HG03442 (cell line): ENCODE measurements at regions not wholly inside any gene's neighbourhood (a gene's known extent, or its start where the extent isn't known, plus 50 kb on each side); places are given as distances from the start of the nearest gene placed in this dataset.
"Not testable (repeated sequence)": the region's sequence is repeated elsewhere in the genome, so short reads cannot be mapped to it uniquely, and the experiment has no call there.

Experiments used
- ATAC-seq: cut with Tn5 transposase; IDR thresholded peaks from one replicate; pipeline ENCODE4 v1.9.1; 2021; ENCODE audit warnings: mild to moderate bottlenecking, moderate library complexity; ENCODE audit not compliant: unreplicated experiment

DNA sequence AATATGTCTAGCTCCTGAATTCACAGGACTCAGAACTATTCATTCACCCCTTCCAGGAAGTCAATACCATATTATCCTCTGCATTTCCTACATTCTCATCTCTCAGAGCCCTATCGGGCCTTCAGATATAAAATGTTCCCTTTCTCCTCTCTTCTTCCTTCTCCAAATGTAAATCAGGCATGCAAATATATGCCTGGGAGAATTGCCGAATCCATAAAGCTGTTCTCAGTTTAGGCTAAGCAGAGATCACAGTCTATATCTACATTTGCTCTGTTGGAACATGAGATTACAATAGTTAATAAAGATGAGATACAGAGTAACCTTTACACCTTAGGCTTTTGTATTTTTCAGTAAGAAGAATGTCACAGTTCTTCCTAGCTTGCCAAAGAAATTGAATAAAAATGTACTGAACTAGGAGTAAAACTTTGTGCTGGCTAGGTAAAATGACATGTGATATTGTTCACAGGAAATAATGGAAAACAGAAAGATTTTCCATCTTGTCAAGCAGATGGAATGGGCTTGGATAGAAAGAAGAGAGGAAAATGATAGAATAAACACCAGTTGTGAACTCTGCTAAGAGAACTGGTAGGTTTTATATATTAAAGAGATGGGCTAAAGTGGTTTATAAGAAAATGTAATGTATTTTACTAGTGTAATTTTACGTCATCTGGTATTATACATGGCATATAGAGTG, 161.5 kb downstream of the NRIP1 start:
- ATAC-seq, result no peak

- ATAC-seq, result no peak
Observed at GRCh38 chr21:14901482-14901958, 163.3 kb downstream of the NRIP1 start.

DNA sequence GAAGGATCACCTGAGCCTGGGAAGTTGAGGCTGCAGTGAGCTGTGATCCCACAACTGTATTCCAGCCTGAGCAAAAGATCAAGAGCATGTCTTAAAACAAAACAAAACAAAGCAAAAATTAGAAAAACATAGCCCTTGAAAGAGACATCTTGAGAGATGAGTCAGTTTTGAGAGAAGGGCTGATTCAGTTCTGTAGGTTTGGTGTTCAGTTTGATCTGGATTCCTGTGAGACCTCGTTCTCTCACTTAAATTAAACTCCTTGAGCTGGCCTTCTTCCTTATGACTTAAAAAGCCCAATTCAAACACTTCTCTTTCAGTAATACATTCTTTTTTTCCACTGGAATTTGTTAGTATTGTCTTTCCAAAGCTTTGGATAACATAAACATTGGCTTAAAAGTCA, 164.2 kb downstream of the NRIP1 start:
- no peak for ATAC-seq

GRCh38 chr21:14900058-14900457, 164.7 kb downstream of the NRIP1 start:
- ATAC-seq, result no peak

DNA sequence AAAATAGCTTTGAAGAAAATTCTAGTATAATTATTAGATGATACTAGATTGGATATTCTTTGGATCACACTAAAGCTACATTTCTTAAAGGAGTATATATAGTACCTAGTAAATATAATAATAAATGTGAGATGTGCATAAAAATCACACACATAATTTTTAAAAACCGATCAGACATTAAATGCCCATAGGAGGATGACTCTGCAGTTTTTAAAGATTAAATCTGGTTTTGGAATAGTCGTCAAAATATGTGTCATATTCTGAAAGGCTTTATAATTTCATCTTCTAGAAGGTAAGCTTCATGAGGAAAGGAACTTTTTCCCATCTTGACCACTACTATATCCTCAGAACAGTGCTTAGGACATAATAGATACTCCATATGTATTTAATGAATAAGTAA, 169.0 kb downstream of the NRIP1 start:
- no peak for ATAC-seq

DNA sequence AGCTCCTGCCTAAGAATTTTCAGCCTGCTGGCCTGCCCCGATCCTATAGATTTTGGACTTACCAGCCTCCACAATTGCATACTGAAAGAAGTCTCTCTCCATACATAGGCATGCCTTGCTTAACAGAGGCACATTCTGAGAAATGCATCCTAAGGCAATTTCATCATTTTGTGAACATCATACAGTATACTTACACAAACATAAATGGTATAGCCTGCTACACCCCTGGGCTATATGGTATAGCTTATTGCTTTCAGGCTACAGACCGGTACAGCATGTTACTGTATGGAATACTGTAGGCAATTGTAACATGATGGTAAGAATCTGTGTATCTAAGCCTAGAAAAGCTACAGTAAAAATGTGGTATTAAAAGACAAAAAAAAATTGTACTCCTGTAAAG, 174.7 kb downstream of the NRIP1 start:
- ATAC-seq, result no peak

DNA sequence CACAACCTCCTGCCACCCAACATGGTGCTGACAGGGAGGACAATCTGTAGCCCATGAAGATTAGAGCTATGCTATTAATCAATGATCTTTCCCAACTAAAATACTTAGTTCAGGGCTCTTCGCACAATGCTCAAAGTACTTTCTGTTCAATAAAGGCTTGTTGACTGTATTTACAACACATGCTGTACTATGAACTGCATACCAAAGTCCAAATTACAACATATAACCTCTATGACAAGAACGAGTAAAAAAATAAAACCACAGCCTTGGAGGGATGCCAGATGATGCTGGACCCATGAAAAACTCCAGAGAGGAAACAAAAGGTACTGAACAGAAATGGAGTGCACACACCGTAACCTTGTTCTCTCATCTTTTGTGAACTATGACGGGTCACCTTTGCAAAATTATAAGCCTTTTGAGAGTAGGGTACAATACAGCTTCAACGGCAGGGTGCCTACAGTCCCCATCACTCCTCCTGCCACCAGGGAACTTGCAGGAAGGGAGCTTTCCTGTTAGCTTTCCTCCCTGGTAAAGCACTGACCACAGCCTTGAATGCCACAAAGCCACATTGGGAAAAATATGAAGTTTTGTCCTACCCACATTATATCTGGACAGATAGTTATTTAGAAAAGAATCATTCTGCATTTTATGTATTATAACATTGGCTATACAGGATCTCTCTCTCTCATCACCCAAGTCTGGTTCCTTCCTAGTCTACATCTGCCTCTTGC, 175.6 kb downstream of the NRIP1 start:
- ATAC-seq, result no peak

GRCh38 chr21:14888202-14888601, 176.6 kb downstream of the NRIP1 start:
- no peak for ATAC-seq

DNA sequence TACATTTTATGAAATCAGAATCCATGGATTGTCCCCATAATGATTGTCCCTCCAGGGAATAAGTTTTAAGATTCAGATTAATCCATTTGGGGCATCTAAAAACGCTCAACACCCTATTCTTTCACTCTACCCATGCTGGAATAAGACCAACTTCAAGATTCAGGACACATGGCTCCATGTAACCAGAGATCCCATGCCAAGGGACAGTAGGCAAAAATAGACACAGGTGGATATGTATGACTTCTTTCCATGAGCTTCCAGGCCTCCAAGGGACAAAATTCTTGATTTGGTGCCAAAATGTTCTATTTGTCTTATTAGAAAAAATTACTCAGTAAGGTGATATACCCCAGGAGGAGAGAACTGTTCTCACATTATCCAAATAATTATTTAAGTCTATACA, 178.8 kb downstream of the NRIP1 start:
- ATAC-seq, result no peak

- no peak for ATAC-seq
Observed at GRCh38 chr21:14883351-14883750, 181.4 kb downstream of the NRIP1 start.

GRCh38 chr21:14882545-14882944, 182.3 kb downstream of the NRIP1 start:
- not testable (repeated sequence) for ATAC-seq

DNA sequence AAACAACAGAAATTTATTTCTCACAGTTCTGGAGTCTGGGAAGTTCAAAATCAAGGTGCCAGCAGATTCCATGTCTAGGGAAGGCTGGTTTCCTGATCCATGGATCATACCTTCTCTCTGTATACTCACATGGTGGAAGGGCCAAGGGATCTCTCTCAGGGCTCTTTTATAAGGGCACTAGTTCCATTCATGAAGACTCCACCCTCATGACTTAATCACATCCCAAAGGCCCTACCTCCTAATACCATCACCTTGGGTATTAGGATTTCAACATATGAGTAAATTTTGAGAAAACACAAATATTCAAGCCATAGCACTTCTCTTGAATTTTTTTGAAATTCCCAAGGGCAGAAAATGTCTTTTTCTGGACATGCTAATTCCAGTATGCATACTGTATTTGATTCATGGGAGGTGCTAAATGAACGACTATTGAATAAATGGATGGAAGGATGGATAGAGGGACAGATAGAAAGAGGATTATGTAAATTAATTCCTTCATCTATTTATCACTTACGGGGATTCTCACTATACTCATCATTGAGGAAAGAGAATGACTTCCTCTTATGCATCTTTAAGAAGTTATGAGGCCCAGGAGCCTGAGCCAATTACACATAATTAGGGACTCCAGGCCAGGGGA, 182.8 kb downstream of the NRIP1 start:
- no peak for ATAC-seq

DNA sequence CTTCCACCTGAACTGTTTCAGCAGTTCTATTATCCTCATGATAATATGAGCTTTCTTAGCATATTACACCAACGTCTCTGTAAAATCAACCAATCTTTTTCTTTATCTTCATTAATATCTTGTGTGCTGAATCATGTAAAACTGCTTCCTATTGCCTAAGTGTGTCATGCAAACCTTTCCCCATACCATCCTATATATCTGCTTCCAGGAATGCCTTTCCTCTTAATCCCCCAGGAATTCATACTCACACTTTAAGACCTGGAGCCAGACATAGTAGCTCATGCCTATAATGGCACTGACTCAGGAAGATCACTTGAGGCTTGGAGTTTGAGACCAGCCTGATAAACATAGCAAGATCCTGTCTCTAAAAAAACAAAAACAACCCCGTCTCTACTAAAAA, 183.9 kb downstream of the NRIP1 start:
- ATAC-seq, result no peak

DNA sequence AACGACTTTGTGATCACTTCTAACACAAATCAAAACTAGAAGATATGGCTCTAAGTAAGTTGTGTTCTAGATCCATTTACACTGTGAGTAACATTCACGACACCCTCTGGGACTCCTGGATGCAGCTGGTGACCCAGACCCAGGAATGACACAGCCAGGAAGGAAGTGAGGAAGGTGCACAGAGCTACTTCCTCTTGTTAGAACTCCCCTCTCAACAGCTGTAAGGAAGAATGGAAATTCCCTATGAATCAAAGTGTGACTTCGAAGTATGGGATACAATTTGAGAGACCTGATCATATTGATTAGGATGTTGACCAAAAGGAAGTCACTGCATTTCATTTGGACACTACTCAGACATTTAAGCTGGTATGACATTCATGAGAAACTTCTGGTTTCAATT, 185.3 kb downstream of the NRIP1 start:
- no peak for ATAC-seq

GRCh38 chr21:14878971-14879370, 185.8 kb downstream of the NRIP1 start:
- ATAC-seq, result no peak

- ATAC-seq, result peak; percentile 41
Observed at GRCh38 chr21:14877581-14878228, 187.1 kb downstream of the NRIP1 start.

DNA sequence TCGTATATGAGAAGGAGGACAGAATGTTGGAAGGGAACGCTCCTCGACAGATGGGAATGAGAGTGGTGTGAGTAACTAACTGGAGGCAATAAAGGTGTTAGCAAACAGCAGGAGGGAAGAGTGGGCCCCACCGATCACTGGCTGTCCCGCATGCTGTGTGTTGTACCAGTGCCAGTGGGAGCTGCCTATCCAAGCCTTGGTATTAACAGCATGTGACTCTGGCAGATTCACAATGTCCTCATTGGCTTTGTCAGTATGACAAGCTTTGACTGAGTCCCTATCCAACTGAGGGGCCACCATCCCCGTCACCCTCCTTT, 188.3 kb downstream of the NRIP1 start:
- ATAC-seq, result no peak

DNA sequence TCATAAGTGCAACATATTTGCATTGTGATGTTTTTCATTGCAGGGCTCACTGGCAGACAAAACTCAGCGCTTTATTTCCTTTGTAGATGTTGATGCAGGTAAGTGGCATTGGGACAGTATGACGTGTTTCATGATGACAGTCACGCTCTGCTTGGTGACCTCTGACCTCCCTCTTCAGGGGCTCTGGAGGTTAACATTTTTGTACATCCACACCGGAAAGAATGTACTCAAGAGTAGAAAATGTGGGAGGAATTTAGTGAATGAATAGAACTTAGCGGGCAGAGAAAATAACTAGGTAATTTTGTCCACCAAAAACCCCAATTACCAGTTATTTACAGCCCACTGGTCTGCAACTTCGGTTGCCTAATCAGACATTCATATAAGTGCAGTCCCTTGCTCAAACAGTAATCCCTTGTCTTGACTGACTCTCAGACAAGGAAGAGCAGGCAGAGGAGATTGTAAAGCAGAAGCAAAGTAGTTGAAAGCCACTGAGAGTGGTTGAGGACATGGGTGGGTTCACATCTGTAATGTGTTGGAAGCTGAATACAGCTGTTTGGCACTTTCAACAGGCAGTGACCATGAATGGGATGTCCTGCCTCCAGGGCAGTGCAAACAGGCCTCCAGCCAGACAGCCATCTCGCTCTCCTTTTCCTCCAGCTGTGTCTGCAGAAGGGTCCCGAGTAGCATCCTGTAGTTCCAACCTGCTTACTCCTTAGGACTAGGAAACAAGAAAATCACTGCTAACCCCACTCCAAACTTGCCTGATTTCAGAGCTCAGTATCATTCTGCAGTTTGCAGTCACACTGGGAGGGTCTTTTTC, 188.9 kb downstream of the NRIP1 start:
- ATAC-seq, result peak; percentile 64

DNA sequence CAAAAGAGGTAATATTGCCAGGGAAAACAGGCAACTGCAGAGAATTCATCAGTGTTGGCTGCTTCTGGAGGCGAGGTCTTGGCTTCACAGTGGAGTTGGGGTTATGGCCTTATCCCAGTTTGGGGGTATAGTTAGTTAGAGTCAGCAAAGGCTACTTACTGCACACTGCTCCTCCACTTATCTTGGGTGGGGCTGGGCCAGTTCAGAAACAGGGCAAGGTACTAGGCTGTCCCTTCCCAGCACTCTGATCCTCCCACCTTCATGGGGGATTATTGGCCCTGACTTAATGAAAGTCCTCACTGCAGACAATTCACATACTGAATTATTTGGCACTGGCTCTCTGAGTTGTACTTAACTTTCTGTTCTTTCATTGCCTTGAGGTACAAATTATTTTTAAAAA, 189.6 kb downstream of the NRIP1 start:
- ATAC-seq, result no peak

GRCh38 chr21:14874379-14874778, 190.4 kb downstream of the NRIP1 start:
- no peak for ATAC-seq

GRCh38 chr21:14871861-14872260, 192.9 kb downstream of the NRIP1 start:
- no peak for ATAC-seq
